ENCODE measurements at regions not wholly inside any gene's neighbourhood (a gene's known extent, or its start where the extent isn't known, plus 50 kb on each side); places are given as distances from the start of the nearest gene placed in this dataset.

- DNase-seq (ENCODE audit: low read depth) = no peak
Observed at GRCh38 chr2:226131299-226131784, 668.3 kb downstream of the IRS1 start.

GRCh38 chr2:226130192-226130591 is 669.4 kb downstream of the IRS1 start:
- DNase-seq (ENCODE audit: low read depth) = no peak

DNA sequence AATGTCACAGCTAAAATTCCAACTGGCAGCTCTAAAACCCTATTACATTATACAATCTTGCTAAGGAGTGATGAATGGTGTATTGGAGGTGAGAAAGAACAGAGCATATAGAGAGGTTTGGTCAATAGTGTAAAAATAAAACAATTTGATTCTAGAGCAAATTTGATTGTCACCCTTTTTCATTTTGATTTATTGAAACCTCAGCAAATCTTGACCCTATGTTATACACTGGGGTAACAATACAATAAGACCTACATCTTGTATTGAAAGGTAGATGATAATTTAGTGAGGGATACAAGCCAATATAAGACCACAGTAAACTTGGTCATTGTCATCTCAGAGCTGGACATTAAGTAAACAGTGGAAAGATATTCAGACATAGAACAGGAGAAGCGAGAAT is 671.9 kb downstream of the IRS1 start:
- DNase-seq (ENCODE audit: low read depth) = no peak

- DNase-seq (ENCODE audit: low read depth) = no peak
Observed at GRCh38 chr2:226126104-226126503, 673.5 kb downstream of the IRS1 start.

DNA sequence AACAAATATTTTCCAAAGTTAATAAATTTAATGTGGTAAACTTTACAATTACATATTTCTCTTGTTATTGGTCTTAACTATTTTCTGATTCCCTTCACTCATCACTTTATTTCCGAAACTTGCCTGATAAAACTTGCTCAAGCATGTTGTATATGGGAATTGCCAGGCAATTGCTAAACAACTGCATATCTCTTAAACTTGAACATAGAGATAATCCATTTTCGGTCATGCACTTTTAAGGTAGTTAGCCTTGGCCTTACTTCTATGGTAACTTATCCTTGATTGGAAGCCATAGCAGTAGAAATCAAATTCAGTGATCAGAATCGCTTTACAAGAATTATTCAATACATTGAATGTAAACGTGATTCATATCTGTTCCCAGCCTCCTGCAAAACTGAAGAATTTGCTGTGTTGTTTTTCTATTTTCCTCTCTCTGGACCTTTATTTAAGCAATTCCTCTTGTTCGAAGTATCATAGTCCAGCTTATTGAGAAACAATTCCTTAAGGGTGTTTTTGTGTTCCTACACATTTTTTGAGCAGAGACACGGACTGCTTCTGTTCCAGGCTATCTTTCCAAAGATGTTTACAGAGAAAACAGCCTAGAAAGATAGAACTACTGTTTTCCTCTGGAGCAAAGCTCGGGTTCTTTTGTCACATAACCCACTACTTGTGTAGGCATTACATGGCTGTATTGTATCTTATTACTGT is 674.3 kb downstream of the IRS1 start:
- no peak for DNase-seq (ENCODE audit: low read depth)

DNA sequence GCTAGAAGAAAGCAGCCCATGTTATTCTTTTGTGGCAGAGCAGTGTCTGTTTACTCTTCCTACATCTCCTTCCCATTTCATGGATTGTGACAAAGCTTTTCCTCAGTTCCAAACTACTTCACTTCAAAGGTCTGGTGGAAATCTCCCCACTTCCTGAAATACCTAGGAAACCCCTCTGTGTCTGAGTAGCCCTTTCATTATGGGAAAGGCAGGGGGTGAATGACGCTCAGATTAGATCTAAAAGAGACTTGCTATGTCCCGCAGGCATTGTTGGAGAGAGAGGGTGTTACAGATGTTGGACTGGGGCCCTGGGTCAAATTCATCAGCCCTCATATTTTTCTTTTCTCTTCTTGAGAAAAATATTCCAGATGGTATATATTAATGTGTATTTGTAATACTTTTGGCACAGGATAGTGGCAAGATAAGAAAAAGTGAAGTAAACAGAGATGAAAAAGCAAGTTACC is 675.0 kb downstream of the IRS1 start:
- DNase-seq (ENCODE audit: low read depth) = peak; percentile 21

DNA sequence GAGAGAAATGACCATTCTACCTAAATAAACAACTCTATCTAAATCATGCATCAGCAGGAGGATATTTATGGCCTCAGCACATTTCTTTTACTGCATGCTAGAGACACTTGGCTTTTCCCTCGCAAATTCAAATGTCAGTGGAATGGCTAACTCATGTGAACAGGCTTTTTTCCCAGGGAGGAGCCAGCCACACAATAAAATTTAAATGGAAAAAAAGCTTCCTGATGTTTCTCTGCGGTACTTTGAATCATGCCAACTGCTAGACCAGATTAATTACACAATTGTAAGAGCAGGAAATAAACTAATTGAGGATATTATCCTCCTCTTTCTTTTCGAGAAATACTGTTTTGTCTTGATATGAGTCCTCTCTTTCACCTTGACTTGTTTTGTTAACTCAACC is 676.3 kb downstream of the IRS1 start:
- peak; percentile 84 for DNase-seq (ENCODE audit: low read depth)

DNA sequence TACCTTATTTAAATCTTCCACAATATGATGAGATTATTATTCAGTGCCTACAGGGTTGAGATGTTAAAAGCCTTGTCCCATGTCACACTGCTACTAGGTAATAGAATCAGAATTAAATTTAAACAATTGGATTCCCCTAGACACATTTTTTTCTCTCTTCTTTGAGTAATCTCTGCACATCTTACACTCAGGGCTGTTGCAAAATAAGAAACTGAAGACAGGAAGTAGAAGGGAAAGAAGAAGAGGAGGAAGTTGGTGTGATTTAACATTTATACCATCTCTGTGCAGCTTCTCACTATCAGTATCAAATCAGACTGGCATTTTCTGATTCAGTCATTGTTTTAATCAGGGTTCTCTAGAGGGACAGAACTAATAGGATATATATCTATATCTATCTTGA is 677.6 kb downstream of the IRS1 start:
- DNase-seq (ENCODE audit: low read depth) = no peak

DNA sequence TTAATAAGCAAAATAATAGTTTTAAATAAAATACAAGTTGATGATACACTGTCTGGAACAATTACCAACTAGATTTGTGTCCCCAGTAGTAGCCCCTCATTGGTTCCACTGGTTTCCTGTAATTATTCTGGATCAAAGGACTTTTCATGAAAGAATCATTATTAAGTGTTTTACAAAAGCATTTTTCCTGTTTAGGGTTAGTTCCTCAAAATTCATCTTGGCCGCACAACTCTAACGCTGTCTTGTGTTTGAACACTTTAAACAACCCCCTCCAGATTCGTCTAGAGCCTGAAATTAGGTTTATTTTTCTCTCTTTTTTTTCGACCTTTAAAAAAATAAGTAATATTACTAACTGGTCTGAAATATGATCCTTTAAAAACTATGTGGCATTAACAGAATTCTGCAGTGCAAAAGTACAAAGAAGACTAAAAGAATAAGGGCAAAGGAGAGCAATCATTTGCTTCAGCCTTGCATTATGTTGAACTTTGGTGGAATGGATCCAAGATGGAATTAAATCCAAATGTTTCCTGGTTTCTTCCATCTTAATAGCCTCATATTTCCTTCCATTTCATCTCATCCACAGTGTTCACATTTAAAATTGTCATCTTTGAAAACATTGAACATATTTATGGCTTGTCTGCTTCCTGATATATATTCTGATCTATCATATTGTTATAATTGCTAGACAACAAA is 678.4 kb downstream of the IRS1 start:
- DNase-seq (ENCODE audit: low read depth) = no peak

DNA sequence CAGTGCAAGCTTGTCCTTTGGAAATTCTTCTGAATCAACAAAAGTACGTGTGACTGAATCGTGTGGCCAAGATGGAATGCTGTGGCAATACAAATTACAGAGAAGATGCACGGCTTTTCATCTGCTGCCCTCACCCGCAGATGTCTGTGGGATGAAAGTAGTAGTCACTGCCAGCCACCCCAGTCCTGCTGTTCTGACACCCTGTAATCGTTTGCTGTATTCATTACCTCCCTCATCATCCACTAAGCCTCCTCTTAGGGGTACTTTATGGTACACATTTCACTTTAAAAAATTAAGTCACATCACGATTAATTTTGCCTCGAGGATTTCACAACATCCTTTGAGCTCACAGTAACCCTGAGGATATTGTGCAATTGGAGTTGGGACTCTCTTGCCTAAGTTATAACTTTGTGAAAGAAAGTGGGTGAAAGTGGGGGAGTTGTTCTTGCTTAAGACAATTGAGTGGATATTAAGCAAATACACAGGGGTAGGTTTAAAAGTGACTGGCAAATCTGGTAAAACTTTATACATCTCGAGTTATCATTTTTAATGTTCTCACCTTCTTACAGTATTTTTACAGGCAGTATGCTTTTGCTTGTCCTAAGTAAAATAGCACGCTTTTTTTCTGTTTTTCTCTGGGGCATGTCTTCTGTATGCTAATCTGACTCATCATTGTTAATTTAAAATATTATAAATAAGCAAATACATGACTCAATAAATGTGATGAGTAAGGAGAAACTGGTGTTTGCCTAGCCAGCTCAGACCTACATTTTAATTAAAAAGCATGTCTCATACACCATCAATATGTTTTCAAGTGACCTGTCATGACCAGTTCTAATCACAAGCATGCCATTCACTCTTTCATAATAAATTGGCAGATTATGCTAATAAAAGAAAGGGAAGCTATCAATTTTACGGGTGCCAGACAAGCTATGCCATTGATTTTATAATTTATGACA is 680.9 kb downstream of the IRS1 start:
- DNase-seq (ENCODE audit: low read depth) = peak; percentile 91

DNA sequence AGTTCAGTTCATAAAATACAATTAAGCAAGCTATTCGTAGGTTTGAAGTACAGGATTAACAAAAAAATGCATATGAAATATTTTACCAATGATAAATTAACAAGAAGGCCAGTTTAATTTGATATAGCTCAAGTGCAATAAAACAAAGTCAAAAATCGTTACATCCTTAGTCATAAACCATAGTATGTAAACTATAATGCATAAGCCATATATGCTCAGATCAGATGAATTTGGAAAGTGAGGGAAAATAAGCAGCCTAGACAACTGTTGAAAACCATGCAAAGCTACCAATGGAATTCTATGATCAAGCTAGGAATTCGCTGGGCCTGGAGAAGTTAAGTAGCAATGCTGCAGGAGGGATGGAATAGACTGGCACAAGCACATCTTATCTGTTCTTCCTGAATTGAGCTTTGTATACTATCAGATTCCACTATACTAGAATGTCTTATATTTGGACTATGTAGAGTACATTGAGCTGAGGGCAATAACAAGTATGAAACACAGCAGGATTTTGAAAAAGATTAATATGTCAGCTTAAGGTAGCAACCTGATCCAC is 682.0 kb downstream of the IRS1 start:
- no peak for DNase-seq (ENCODE audit: low read depth)

DNA sequence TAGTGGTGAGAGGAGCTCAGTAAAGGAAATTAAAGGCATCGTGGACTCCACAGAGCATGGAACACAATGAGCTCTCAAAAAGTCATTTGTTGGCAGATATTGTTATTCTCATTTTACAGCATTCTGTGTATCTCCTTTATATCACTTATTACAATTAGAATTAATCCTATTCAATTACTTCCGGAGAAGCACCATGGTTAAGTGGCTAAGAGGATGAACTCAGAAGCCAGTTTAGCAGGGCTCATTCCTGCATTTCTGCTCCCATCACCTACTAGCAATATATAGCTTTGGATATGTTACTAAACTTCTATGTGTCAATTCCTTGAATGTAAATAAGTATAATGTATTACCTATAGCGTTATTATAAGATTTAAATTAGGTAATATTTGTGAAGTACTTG is 683.3 kb downstream of the IRS1 start:
- no peak for DNase-seq (ENCODE audit: low read depth)

- DNase-seq (ENCODE audit: low read depth) = peak; percentile 23
Observed at GRCh38 chr2:226115832-226116200, 683.8 kb downstream of the IRS1 start.

DNA sequence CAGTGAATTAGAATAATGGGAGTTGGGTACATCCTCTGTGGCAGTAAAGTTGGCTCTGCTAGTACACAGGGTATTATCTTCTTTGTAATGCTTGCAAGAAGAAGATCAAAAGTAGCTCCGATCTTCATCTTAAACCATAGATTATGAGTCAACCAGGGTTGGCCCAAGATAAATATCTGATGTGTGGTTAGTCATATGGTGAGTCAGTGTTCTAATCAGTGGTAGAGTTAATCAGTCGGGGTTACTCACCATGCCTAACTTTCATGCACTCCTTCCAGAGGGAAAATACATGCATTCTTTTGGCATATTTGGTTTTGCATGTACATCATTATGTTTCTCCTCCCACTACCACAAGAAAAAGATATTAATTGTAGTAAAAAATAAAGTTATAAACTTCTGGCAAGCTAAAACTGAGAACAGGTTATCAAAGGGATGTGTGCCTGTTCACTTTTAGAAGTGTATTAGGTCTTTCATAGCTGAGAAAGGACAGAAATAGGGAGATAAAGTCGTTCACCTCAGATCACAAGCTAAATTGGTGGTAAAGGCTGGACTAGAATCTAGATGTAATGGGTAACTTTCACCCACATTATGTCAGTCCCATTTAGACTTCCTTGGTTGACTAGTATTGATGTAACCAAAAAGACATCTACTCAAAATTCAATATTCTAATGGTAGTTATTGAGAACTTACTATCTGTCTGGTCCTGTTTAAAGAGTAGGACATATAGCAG is 684.4 kb downstream of the IRS1 start:
- peak; percentile 98 for DNase-seq (ENCODE audit: low read depth)

DNA sequence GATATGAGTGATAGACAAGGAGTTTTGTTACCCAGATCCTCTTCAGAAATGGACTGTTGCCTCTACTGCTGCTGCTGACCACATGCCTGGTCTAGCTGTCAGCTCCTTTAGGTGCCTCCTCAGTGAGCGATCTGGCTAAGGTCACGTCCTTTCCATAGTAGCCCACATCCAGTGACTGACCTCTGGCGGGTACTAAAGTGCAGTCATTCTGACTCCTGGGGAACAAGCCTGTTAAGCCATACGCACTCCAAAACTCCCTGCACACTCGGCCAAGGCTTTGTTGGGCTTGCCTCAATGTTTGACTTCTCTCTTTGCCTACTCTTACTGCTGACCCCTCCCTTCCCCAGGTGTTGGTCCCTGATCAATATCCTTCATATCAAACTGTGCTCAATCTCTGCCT is 685.2 kb downstream of the IRS1 start:
- peak; percentile 61 for DNase-seq (ENCODE audit: low read depth)

GRCh38 chr2:226098861-226099745 is 699.6 kb downstream of the NYAP2 start:
- no peak for DNase-seq (ENCODE audit: low read depth)

DNA sequence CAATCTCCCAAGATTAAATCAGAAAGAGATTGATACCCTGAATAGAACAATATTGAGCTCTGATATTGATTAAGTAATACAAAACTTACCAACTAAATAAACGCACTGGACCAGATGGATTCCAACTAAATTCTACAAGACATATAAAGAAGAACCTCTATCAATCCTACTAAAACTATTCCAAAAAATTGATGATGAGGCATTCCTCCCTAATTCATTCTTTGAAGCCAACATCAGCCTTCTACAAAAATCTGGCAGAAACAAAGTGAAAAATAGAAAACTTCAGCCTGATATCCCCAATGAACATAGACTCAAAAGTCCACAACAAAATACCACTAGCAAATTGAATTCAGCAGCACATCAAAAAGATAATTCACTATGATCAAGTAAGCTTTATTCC is 695.5 kb downstream of the NYAP2 start:
- no peak for DNase-seq (ENCODE audit: low read depth)

DNA sequence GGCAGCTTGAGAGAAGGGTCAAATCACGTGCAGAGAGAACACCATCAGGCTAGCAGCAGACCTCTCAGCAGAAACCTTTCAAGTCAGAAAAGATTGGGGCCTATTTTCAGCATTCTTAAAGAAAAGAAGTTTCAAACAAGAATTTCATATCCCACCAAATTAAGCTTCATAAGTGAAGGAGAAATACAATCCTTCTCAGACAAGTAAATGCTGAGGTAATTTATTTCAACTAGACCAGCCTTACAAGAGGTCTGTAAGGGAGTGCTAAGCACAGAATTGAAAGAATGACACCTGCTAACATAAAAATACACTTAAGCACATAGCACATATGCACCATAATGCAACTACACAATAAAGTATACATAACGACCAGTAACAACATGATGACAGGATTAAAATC is 693.9 kb downstream of the NYAP2 start:
- no peak for DNase-seq (ENCODE audit: low read depth)

DNA sequence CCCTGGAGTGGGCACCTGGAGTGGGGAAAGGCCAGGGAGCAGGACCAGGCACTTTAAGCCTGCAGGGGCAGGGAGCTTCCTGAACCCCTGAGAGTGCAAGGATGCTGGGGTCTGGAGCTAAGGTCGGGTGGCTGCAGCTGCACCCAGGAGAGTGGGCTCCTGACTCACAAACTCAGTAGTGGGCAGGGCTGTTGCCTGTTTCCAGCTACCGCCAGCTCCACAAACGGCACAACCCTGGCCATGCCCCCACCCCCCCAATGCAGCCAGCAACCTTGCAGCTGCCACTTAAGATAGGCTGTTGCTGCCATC is 688.8 kb downstream of the NYAP2 start:
- DNase-seq (ENCODE audit: low read depth) = no peak
